ENCODE measurements at regions not wholly inside any gene's neighbourhood (a gene's known extent, or its start where the extent isn't known, plus 50 kb on each side); places are given as distances from the start of the nearest gene placed in this dataset.
A peak's percentile ranks its signal among the peaks of the same experiment; 100 is the strongest.

GRCh38 chr10:91103384-91104192 is 116.9 kb upstream of the PCGF5 start:
- no peaks in the 10 kb centered on the region for H3K36me3 ChIP-seq
- peaks cover 32% of the 10 kb centered on the region for H3K4me1 ChIP-seq
- TF ChIP-seq Cebpa-rat (IDR thresholded peaks at IDR 0.05), result no peak
- no peaks in the 10 kb centered on the region for H4K20me1 ChIP-seq
- H3K27ac ChIP-seq, result peak overlapping the region; percentile 49; the same call in 1 of the 2 replicates
- H3K9me3 ChIP-seq, result peaks cover 10% of the 10 kb centered on the region
- H3K9ac ChIP-seq, result peak overlapping the region; percentile 4; the same call in 1 of the 2 replicates
- H3K4me3 ChIP-seq, result no peak overlapping the region
- peak overlapping the region; percentile 77 for H3K4me2 ChIP-seq
- H3K27me3 ChIP-seq, result no peaks in the 10 kb centered on the region

GRCh38 chr10:91104193-91105041 is 116.0 kb upstream of the PCGF5 start:
- peak overlapping the region; percentile 49; the same call in 1 of the 2 replicates for H3K27ac ChIP-seq
- peak overlapping the region; percentile 4; the same call in 1 of the 2 replicates for H3K9ac ChIP-seq
- H4K20me1 ChIP-seq, result no peaks in the 10 kb centered on the region
- no peaks in the 10 kb centered on the region for H3K27me3 ChIP-seq
- no peak overlapping the region for H3K4me3 ChIP-seq
- TF ChIP-seq Cebpa-rat (IDR thresholded peaks at IDR 0.05), result no peak
- peaks cover 32% of the 10 kb centered on the region for H3K4me1 ChIP-seq
- H3K4me2 ChIP-seq, result peak overlapping the region; percentile 77
- H3K36me3 ChIP-seq, result no peaks in the 10 kb centered on the region
- H3K9me3 ChIP-seq, result peaks cover 6% of the 10 kb centered on the region; the same call in 1 of the 2 replicates

GRCh38 chr10:91105269-91105668 is 115.2 kb upstream of the PCGF5 start:
- no peaks in the 10 kb centered on the region for H4K20me1 ChIP-seq

GRCh38 chr10:91108820-91109219 is 111.6 kb upstream of the PCGF5 start:
- Histone ChIP-seq H3K27me3 (no peaks in the 10 kb centered on the region), H3K4me3 (no peak overlapping the region), H3K4me1 (peaks cover 15% of the 10 kb centered on the region), H3K9ac (no peak overlapping the region), H4K20me1 (no peaks in the 10 kb centered on the region), H3K36me3 (no peaks in the 10 kb centered on the region), H3K4me2 (no peak overlapping the region), H3K27ac (no peak overlapping the region), H3K9me3 (peaks cover 6% of the 10 kb centered on the region; the same call in 1 of the 2 replicates)
- TF ChIP-seq Cebpa-rat (IDR thresholded peaks at IDR 0.05), result no peak

More at GRCh38 chr10:91105269-91105668, 115.2 kb upstream of the PCGF5 start:
- no peak for TF ChIP-seq Cebpa-rat (IDR thresholded peaks at IDR 0.05)
- Histone ChIP-seq H3K27ac (no peak overlapping the region), H3K9ac (no peak overlapping the region), H3K27me3 (no peaks in the 10 kb centered on the region), H3K9me3 (peaks cover 6% of the 10 kb centered on the region; the same call in 1 of the 2 replicates), H3K36me3 (no peaks in the 10 kb centered on the region), H3K4me2 (no peak overlapping the region), H3K4me3 (no peak overlapping the region), H3K4me1 (peaks cover 32% of the 10 kb centered on the region)

- no peaks in the 10 kb centered on the region for H3K27me3 ChIP-seq
- H3K9ac ChIP-seq, result no peak overlapping the region
- peaks cover 6% of the 10 kb centered on the region; the same call in 1 of the 2 replicates for H3K9me3 ChIP-seq
- no peaks in the 10 kb centered on the region for H3K36me3 ChIP-seq
- no peak for TF ChIP-seq Cebpa-rat (IDR thresholded peaks at IDR 0.05)
- H3K4me1 ChIP-seq, result no peaks in the 10 kb centered on the region
- H4K20me1 ChIP-seq, result no peaks in the 10 kb centered on the region
- H3K4me2 ChIP-seq, result no peak overlapping the region
- H3K27ac ChIP-seq, result no peak overlapping the region
- no peak overlapping the region for H3K4me3 ChIP-seq
These were observed 109.4 kb upstream of the PCGF5 start for GRCh38 chr10:91111060-91111459.

GRCh38 chr10:91115618-91116390 is 104.7 kb upstream of the PCGF5 start:
- no peaks in the 10 kb centered on the region for H3K36me3 ChIP-seq

GRCh38 chr10:91117505-91117904 is 103.0 kb upstream of the PCGF5 start:
- H3K9me3 ChIP-seq, result no peaks in the 10 kb centered on the region
- no peak overlapping the region for H3K9ac ChIP-seq
- no peaks in the 10 kb centered on the region for H3K36me3 ChIP-seq
- no peaks in the 10 kb centered on the region for H3K4me1 ChIP-seq
- H4K20me1 ChIP-seq, result no peaks in the 10 kb centered on the region
- H3K27me3 ChIP-seq, result no peaks in the 10 kb centered on the region
- H3K4me3 ChIP-seq, result no peak overlapping the region
- no peak for TF ChIP-seq Cebpa-rat (IDR thresholded peaks at IDR 0.05)
- no peak overlapping the region for H3K27ac ChIP-seq
- no peak overlapping the region for H3K4me2 ChIP-seq

More at GRCh38 chr10:91115618-91116390, 104.7 kb upstream of the PCGF5 start:
- no peak overlapping the region for H3K27ac ChIP-seq
- H3K4me1 ChIP-seq, result no peaks in the 10 kb centered on the region
- H3K9ac ChIP-seq, result no peak overlapping the region
- no peaks in the 10 kb centered on the region for H3K9me3 ChIP-seq
- H3K4me3 ChIP-seq, result no peak overlapping the region
- H3K27me3 ChIP-seq, result no peaks in the 10 kb centered on the region
- no peaks in the 10 kb centered on the region for H4K20me1 ChIP-seq
- no peak overlapping the region for H3K4me2 ChIP-seq
- TF ChIP-seq Cebpa-rat (IDR thresholded peaks at IDR 0.05), result no peak

GRCh38 chr10:91120348-91120747 is 100.1 kb upstream of the PCGF5 start:
- Histone ChIP-seq H3K4me2 (no peak overlapping the region), H3K4me3 (no peak overlapping the region), H3K36me3 (no peaks in the 10 kb centered on the region), H3K27me3 (no peaks in the 10 kb centered on the region), H3K9me3 (no peaks in the 10 kb centered on the region), H4K20me1 (no peaks in the 10 kb centered on the region), H3K27ac (no peak overlapping the region), H3K4me1 (no peaks in the 10 kb centered on the region), H3K9ac (no peak overlapping the region)
- TF ChIP-seq Cebpa-rat (IDR thresholded peaks at IDR 0.05), result no peak

GRCh38 chr10:91123261-91123660 is 97.2 kb upstream of the PCGF5 start:
- Histone ChIP-seq H3K4me1 (no peaks in the 10 kb centered on the region), H3K27ac (no peak overlapping the region), H3K4me3 (no peak overlapping the region), H3K9ac (no peak overlapping the region), H3K9me3 (no peaks in the 10 kb centered on the region), H3K4me2 (no peak overlapping the region), H4K20me1 (no peaks in the 10 kb centered on the region), H3K27me3 (no peaks in the 10 kb centered on the region), H3K36me3 (no peaks in the 10 kb centered on the region)
- TF ChIP-seq Cebpa-rat (IDR thresholded peaks at IDR 0.05), result no peak
